Stomach smooth muscle (tissue), 2 donors: ENCODE measurements at regions not wholly inside any gene's neighbourhood (a gene's known extent, or its start where the extent isn't known, plus 50 kb on each side); places are given as distances from the start of the nearest gene placed in this dataset.

Experiments used
- H3K27ac ChIP-seq: one replicate; pipeline ENCODE4 v1.7.0; 2013; ENCODE audit warnings: mild to moderate bottlenecking, low read length, inconsistent platforms
- H3K27me3 ChIP-seq, 2 donors: one replicate each; pipeline ENCODE4 v1.7.0; 2013; ENCODE audit warnings: low read length in 2 of 2; ENCODE audit not compliant: insufficient read depth in 2 of 2, control insufficient read depth in 1 of 2
- H3K36me3 ChIP-seq, 2 donors: one replicate each; pipeline ENCODE4 v1.7.0; 2013; ENCODE audit warnings: low read length in 2 of 2; ENCODE audit not compliant: control insufficient read depth in 2 of 2, insufficient read depth in 2 of 2
- H3K4me1 ChIP-seq: one replicate; pipeline ENCODE4 v1.7.0; 2013; ENCODE audit warnings: low read length; ENCODE audit not compliant: control insufficient read depth, insufficient read depth
- H3K4me3 ChIP-seq, 2 donors: one replicate each; pipeline ENCODE4 v1.7.0; 2013; ENCODE audit warnings: low read length in 2 of 2
- H3K9ac ChIP-seq, 2 donors: one replicate each; pipeline ENCODE4 v1.7.0; 2013; ENCODE audit warnings: low read length in 2 of 2, mild to moderate bottlenecking in 1 of 2
- H3K9me3 ChIP-seq, 2 donors: one replicate each; pipeline ENCODE4 v1.7.0; 2013; ENCODE audit warnings: low read length in 2 of 2; ENCODE audit not compliant: control insufficient read depth in 2 of 2
- donor health status: healthy.
- donor health status: Pancreatic carcinoma.

DNA sequence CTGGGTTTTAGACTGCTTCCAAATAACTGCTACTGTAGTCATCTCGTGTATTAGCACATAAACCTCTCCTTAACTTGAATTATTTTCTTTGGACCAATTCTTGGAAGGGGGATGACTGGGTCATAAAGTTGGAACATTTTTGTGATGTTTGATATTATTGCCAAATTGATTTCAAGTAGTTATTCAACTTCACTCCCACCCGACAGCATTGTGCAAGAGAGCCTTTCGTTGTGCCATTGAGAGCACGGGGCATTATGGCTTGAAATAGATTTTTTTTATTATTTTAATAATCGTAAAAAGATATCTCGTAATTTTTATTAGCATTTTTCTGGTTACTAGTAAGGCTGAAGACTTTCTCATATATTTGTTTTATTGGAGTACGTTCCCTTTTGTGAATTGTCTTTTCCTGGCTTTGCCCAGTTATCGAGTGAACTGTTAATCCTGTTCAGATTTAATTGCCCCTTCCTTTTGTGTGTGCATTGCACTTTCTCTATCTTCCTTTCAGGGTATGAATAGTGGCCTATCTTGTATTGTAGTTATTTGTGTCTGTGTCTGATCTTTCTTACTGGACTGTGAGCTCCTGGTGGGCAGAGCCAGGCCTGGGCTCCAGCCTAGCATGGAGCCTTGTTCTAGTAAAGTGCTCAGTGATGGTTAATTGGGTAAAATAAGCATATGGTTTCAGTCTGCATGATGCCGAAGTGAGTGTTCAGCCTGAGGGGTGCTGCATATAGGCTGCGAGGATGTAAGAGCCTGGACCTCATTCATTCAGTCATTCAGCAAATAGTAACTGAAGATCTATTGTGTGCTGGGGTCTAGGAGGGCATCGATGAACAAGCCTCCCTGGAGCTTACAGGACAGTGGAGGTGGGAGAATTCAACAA is 93.5 kb upstream of the SHB start:
- Histone ChIP-seq H3K9me3 (no peaks in the 10 kb centered on the region), H3K36me3 (no peaks in the 10 kb centered on the region), H3K27ac (no peak overlapping the region), H3K9ac (no peak overlapping the region), H3K4me1 (no peaks in the 10 kb centered on the region), H3K27me3 (no peaks in the 10 kb centered on the region), H3K4me3 (no peak overlapping the region)

- no peaks in the 10 kb centered on the region for H3K4me1 ChIP-seq
- H3K27ac ChIP-seq: no peak overlapping the region
- no peak overlapping the region for H3K9ac ChIP-seq
- no peaks in the 10 kb centered on the region for H3K27me3 ChIP-seq
- H3K36me3 ChIP-seq: no peaks in the 10 kb centered on the region
- H3K9me3 ChIP-seq: no peaks in the 10 kb centered on the region
- no peak overlapping the region for H3K4me3 ChIP-seq
Measured at GRCh38 chr9:38160613-38161215, 91.7 kb upstream of the SHB start.

DNA sequence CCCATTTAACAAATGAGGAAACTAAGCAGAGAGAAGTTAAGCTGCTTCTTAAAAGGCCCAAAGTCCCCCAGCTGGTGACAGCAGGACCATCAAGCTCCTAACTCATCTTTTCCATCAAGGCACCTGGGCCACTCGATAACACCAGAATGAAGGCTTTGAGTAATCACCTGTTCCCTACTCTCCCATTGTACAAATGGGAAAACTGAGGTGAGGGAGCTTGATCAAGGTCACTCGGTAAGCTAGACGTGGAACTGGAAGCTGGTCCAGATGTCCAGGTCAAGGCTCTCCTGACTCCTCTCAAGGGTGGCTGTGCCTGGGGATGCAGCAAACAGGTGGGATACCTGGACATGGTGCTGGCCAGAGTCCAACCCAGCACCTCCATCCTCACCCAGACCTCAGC is 90.6 kb upstream of the SHB start:
- Histone ChIP-seq H3K9me3 (no peaks in the 10 kb centered on the region), H3K27ac (no peak overlapping the region), H3K27me3 (peaks cover 0 to 2% of the 10 kb centered on the region in 2 donors), H3K9ac (no peak overlapping the region), H3K36me3 (no peaks in the 10 kb centered on the region), H3K4me3 (no peak overlapping the region), H3K4me1 (no peaks in the 10 kb centered on the region)

GRCh38 chr9:38158628-38159027 is 89.6 kb upstream of the SHB start:
- Histone ChIP-seq H3K9me3 (no peaks in the 10 kb centered on the region), H3K27ac (no peak overlapping the region), H3K36me3 (no peaks in the 10 kb centered on the region), H3K9ac (no peak overlapping the region), H3K27me3 (peaks cover 0 to 2% of the 10 kb centered on the region in 2 donors), H3K4me3 (no peak overlapping the region), H3K4me1 (no peaks in the 10 kb centered on the region)

DNA sequence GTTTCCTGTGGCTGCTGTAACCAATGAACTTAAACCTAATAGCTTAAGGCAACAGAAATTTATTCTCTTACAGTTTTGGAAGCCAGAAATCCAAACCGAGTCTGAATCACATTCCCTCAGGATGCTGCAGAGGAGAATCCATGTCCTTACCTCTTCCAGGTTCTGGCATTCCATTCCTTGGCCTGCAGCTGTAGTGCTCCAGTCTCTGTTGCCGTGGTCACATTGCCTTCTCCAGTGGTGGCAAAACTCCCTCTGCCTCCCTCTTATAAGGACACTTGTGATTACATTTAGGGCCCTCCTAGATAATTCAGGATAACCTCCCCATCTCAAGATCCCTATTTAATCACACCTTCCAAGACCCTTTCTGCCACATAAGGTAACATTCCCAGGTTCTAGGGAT is 88.7 kb upstream of the SHB start:
- H3K27ac ChIP-seq: no peak overlapping the region
- no peaks in the 10 kb centered on the region for H3K9me3 ChIP-seq
- H3K36me3 ChIP-seq: no peaks in the 10 kb centered on the region
- no peak overlapping the region for H3K4me3 ChIP-seq
- no peaks in the 10 kb centered on the region for H3K4me1 ChIP-seq
- H3K27me3 ChIP-seq: peaks cover 0 to 4% of the 10 kb centered on the region in 2 donors
- H3K9ac ChIP-seq: no peak overlapping the region

DNA sequence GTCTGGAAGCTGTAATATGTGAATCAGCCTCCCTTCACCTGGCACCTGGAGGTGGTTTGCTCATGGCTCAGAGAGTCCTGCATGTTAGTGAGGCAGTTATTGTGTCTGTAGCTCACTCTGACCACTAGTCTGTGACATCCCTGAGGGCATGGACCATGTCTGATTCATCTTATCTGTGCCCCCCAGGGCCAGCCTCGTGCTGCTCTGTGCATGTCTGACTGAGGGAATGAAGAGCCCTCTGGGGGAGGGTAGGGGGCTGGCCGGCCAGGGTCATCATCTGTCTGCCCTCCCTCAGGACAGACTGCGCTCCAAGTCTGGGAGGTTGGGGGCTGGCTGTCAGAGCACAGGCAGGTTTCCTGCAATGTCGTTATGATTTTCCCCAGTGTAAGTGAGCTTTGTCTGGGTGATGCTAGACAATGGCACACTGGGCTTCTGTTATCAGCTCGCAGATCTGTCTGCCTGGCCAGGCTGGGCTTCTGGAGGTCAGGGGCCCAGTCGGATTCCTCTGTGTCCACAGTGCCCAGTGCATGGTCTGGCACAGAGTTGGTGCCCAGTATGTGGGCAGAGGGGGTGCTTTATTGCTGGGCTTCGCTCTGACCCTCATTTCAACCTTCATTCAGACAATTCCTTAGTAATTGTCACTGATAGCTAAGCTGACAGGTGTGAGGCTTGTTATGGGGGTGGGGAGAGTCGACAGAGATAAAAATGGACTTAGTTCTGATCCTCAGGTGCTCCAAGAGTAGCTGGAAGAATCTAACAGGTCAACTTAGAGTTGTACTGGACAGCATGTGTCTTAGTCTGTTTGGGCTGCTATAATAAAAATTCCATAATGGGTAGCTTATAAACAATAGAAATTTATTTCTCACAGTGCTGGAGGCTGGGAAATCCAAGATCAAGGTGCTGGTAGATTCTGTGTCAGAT is 85.7 kb upstream of the SHB start:
- peaks cover 0 to 4% of the 10 kb centered on the region in 2 donors for H3K27me3 ChIP-seq
- no peak overlapping the region for H3K9ac ChIP-seq
- H3K27ac ChIP-seq: no peak overlapping the region
- no peaks in the 10 kb centered on the region for H3K36me3 ChIP-seq
- no peaks in the 10 kb centered on the region for H3K4me1 ChIP-seq
- no peak overlapping the region for H3K4me3 ChIP-seq
- H3K9me3 ChIP-seq: no peaks in the 10 kb centered on the region

DNA sequence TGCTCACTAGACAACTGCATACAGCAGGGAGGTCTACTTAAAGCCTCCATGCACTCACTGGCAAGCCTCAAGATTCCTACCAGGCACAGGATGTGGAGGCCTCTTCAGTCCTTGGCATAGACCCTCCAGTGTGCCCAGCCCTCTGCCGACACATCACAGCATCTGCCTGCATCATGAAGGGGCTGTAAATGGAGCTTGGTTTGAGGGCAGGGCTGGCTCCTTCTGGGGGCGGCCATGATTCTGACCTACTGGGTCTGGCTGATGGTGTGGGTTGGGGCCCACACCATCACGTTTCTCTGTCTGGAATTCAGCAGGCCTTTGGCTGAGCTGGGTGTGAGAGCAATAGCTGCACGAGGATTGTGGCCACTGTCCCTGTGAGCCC is 84.9 kb upstream of the SHB start:
- H3K36me3 ChIP-seq: no peaks in the 10 kb centered on the region
- no peaks in the 10 kb centered on the region for H3K9me3 ChIP-seq
- no peaks in the 10 kb centered on the region for H3K4me1 ChIP-seq
- no peak overlapping the region for H3K4me3 ChIP-seq
- no peak overlapping the region for H3K27ac ChIP-seq
- no peak overlapping the region for H3K9ac ChIP-seq
- H3K27me3 ChIP-seq: peaks cover 0 to 6% of the 10 kb centered on the region in 2 donors

- Histone ChIP-seq H3K9me3 (no peaks in the 10 kb centered on the region), H3K27ac (no peak overlapping the region), H3K9ac (no peak overlapping the region), H3K36me3 (no peaks in the 10 kb centered on the region), H3K4me1 (no peaks in the 10 kb centered on the region), H3K4me3 (no peak overlapping the region), H3K27me3 (peaks cover 0 to 6% of the 10 kb centered on the region in 2 donors)
Measured at GRCh38 chr9:38153152-38153909, 84.3 kb upstream of the SHB start.

DNA sequence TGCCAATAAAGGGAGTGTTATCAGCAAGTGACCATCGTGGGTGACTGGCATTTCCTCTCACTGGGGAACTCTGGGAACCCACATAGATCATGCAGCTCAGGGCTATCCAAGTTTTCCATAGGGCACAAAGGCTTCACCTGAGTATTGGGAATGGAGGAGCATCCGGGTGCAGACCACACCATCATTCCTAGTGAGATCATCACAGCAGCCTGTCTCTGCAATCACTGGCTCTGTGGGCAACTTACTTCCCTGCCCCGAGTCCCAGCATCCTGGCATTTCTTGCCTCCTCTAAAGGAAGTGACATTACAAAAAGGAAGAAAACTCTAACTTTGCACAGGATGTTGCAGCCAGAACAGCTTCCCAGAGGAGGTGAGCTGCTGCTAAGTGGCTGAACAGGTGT is 80.6 kb upstream of the SHB start:
- no peak overlapping the region for H3K27ac ChIP-seq
- no peak overlapping the region for H3K4me3 ChIP-seq
- H3K9ac ChIP-seq: no peak overlapping the region
- no peaks in the 10 kb centered on the region for H3K9me3 ChIP-seq
- H3K4me1 ChIP-seq: no peaks in the 10 kb centered on the region
- H3K36me3 ChIP-seq: no peaks in the 10 kb centered on the region
- H3K27me3 ChIP-seq: peaks cover 0 to 7% of the 10 kb centered on the region in 2 donors

DNA sequence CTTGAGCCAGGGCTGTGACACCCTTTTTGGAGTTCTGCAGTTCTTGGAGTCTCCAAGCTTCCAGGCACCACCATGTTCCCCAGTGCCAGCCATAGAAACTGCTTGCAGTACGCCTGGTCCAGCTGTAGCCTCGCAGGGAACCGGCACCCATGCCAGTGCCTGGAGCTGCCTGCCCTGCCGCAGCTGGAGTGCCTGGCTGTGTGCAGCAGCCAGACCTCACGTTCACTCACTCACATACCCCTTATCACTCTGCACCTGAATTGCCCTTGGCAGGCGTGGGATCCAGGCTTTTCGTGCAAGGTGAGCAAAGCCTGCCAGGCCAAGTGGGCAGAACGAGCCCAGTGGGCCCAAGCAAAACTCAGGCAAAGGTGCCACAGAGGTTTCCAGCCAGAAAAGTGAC is 77.8 kb upstream of the SHB start:
- no peak overlapping the region for H3K4me3 ChIP-seq
- no peak overlapping the region for H3K9ac ChIP-seq
- H3K4me1 ChIP-seq: no peaks in the 10 kb centered on the region
- peaks cover 4 to 5% of the 10 kb centered on the region in 2 donors for H3K27me3 ChIP-seq
- H3K9me3 ChIP-seq: no peaks in the 10 kb centered on the region
- no peaks in the 10 kb centered on the region for H3K36me3 ChIP-seq
- H3K27ac ChIP-seq: no peak overlapping the region
